ENCODE measurements at regions not wholly inside any gene's neighbourhood (a gene's known extent, or its start where the extent isn't known, plus 50 kb on each side); places are given as distances from the start of the nearest gene placed in this dataset.

- no peak overlapping the region for H3K4me3 ChIP-seq (ENCODE audit: control insufficient read depth, low read depth, low read length)
- no peak for TF ChIP-seq CTCF (IDR thresholded peaks at IDR 0.05; ENCODE audit: control insufficient read depth, insufficient read depth, low read depth, low read length, missing control alignments)
- no peak for DNase-seq (ENCODE audit: low read depth)
These were observed 360.5 kb downstream of the FGFR2 start for GRCh38 chr10:121237718-121238117.

DNA sequence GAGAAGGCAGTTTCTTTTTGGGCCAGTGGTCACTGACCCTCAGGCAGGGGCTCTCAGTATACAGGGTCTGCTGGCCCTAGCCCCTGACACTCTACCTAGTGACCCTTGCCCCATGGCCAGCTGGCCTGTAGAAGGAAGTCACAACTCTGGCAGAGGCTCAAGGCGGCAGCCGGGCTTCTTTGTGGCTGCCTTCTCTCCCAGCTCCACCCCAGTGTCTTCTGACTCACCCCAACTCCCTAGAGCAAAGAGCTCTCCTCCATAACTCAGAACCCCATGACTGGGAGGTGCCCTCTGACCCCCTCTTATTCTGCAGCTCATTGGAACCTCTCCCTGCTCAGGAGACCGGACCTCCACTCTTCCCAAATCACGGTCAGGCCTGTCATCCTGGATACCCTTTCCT, 358.2 kb downstream of the FGFR2 start:
- no peak for TF ChIP-seq CTCF (IDR thresholded peaks at IDR 0.05; ENCODE audit: control insufficient read depth, insufficient read depth, low read depth, low read length, missing control alignments)
- no peak for DNase-seq (ENCODE audit: low read depth)

GRCh38 chr10:121240556-121240955, 357.7 kb downstream of the FGFR2 start:
- TF ChIP-seq CTCF (IDR thresholded peaks at IDR 0.05; ENCODE audit: control insufficient read depth, insufficient read depth, low read depth, low read length, missing control alignments), result no peak
- no peak overlapping the region for H3K4me3 ChIP-seq (ENCODE audit: control insufficient read depth, low read depth, low read length)
- no peak for DNase-seq (ENCODE audit: low read depth)

More for the DNA sequence above, 358.2 kb downstream of the FGFR2 start:
- no peak overlapping the region for H3K4me3 ChIP-seq (ENCODE audit: control insufficient read depth, low read depth, low read length)

- TF ChIP-seq CTCF (IDR thresholded peaks at IDR 0.05; ENCODE audit: control insufficient read depth, insufficient read depth, low read depth, low read length, missing control alignments), result no peak
- DNase-seq (ENCODE audit: low read depth), result no peak
- H3K4me3 ChIP-seq (ENCODE audit: control insufficient read depth, low read depth, low read length), result no peak overlapping the region
These were observed 356.9 kb downstream of the FGFR2 start for GRCh38 chr10:121241337-121241736.

- H3K4me3 ChIP-seq (ENCODE audit: control insufficient read depth, low read depth, low read length), result no peak overlapping the region
- no peak for DNase-seq (ENCODE audit: low read depth)
- TF ChIP-seq CTCF (IDR thresholded peaks at IDR 0.05; ENCODE audit: control insufficient read depth, insufficient read depth, low read depth, low read length, missing control alignments), result no peak
These were observed 355.3 kb downstream of the FGFR2 start for GRCh38 chr10:121242741-121243608.

DNA sequence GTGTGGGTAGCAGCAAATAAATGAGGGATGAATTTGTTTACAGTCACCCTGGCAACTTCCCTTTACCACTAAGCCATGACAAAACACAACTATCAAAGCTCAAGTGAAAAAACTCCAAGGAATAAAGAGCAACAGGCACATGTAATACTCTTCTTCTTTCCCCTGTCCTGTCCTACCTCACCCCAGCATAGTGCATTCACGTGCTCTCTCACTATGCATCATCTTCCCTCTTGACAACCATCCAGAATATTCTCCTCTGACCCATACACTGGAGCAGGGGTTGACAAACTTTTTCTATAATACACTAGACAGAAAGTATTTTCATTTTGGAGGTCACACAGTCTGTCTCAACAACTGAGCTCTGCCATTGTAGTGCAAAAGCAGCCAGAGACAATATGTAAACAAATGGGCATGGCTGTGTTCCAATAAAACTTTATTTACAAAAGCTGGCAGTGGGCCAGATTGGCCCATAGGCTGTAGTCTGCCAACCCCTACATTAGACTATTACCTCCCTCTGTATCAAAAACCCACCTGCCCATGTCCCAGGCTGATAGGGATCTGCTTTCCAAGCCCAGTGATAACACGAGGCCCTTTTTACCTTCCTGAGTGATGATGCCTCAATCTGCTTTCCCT, 354.5 kb downstream of the FGFR2 start:
- no peak overlapping the region for H3K4me3 ChIP-seq (ENCODE audit: control insufficient read depth, low read depth, low read length)
- no peak for DNase-seq (ENCODE audit: low read depth)
- TF ChIP-seq CTCF (IDR thresholded peaks at IDR 0.05; ENCODE audit: control insufficient read depth, insufficient read depth, low read depth, low read length, missing control alignments), result no peak

Measured in AG09309 (cell line).